ENCODE measurements at regions not wholly inside any gene's neighbourhood (a gene's known extent, or its start where the extent isn't known, plus 50 kb on each side); places are given as distances from the start of the nearest gene placed in this dataset.

GRCh38 chr14:47919997-47920396, 244.6 kb upstream of the MDGA2 start:
- no peak for TF ChIP-seq CTCF (IDR thresholded peaks at IDR 0.05)
- TF ChIP-seq EP300 (IDR thresholded peaks at IDR 0.05; ENCODE audit: low read depth) = no peak
- TF ChIP-seq POLR2AphosphoS5 (IDR thresholded peaks at IDR 0.05) = no peak
